HG02678 (cell line): ENCODE measurements at regions not wholly inside any gene's neighbourhood (a gene's known extent, or its start where the extent isn't known, plus 50 kb on each side); places are given as distances from the start of the nearest gene placed in this dataset.

ENCODE experiments used
- ATAC-seq: cut with Tn5 transposase; IDR thresholded peaks from one replicate; pipeline ENCODE4 v1.9.1; 2021; ENCODE audit warnings: mild to moderate bottlenecking, moderate library complexity; ENCODE audit not compliant: unreplicated experiment

DNA sequence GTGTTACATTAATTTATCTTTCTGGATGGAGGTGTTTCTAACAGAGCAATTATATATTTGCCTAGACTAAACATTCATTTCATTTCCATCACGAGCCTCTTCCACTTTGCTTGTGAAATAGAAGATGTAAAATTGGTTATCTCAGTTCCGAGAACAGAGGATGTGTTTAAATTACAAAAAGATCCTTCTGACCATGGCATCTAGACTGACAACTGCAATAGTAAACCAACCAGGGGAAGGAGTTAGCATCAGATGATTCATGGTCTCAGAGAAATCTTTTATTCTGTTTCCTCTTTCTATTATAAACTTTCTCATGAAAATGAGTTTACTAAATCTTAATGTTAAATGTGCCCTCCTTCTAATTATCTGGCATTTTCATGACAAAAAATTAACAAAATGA is 149.8 kb upstream of the WDR11 start:
- ATAC-seq, result no peak

DNA sequence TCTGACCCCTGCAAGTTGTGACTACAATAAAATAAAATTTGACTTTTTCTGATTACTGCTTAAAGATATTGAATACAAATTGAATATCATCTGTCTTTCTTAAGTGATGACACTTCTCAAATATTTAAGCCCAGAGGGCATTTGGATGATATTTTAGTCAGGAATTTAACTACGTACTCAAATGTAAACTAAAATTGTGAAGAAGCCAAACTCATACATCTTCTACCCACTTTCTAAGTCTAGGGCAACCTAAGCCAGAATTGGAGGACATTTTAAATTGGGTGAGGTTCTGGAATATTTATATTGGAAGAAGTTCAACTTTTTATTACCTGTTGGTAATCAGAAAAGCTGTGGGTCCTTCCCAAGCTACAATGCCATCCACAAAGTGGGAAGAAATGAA is 149.1 kb upstream of the WDR11 start:
- ATAC-seq, result no peak

DNA sequence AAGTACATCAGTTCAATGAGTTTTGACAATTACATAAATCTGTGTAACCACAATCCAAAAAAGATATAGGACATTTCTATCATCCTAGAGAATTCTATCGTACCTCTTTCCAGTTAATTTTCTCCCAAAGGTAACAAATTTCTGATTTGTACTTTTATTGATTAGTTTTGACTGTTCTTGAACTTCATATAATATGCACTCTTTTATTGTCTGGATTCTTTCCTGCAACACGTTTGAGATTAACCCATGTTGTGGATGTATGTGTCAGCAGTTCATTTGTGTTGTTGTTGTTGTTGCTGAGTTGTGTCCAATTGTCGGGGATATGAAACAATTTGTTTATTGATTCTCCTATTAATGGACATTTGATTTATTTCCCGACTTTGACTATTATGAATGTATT is 145.9 kb upstream of the WDR11 start:
- no peak for ATAC-seq

DNA sequence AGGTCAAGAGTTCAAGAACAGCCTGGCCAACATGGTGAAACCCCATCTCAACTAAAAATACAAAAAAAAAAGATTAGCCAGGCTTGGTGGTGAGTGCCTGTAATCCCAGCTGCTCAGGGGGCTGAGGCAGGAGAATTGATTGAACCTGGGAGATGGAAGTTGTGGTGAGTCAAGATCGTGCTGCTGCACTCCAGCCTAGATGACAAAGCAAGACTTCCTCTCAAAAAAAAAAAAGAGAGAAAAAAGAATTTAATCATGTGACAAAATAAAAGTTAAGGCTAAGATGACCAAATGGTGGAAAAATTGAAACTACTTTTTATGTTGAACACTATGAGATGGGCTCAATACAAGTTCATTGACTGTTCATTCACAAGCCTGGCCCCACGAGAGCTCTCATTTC is 141.1 kb upstream of the WDR11 start:
- ATAC-seq, result no peak

DNA sequence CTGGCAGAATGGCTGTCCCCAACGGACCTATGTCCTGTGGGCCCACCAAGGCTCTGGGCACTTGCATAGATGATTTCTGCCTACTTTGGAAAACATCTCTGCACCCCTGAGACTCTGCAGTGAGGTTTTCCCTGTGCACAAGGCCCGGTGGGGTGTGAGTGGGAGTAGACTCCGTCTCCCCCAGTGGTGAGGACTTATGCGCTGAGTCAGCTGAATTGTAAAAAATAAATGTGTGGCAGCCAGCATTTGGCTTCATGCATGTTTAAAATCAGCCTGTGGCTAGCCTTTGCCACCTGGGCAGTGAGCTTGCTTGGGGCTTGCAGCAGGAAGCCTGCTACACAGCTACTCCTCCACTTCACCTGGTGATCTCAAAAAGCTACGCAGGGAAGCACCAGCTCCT is 139.3 kb upstream of the WDR11 start:
- no peak for ATAC-seq

DNA sequence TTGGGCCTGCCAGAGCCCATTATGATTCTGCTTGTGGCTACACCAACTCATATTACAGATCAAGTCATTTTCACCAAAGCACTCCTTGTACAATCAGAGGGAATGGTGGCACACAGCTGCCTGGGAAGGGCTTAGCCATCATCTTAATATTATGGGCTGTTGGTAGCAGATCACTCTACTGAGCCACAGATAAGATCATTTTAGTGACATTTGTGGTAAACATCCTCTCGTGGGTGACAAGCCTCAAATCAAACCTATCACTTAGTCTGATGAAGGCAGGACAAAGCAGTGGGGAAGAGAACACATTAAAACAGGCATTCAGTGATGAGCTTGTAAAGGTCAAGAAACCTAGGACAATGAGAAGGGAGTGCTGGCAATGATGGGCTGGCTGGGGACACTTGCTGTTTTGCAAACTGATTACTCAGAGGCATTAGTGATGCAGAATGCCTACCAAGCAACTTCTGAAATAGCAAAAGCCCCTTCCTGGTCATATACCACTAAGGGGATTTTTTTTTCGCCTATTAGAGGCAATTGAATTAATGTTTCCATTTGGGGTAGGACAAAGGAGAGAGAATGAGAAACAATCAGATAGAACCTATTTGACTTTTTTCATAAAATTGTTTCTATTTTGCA is 137.5 kb upstream of the WDR11 start:
- no peak for ATAC-seq

DNA sequence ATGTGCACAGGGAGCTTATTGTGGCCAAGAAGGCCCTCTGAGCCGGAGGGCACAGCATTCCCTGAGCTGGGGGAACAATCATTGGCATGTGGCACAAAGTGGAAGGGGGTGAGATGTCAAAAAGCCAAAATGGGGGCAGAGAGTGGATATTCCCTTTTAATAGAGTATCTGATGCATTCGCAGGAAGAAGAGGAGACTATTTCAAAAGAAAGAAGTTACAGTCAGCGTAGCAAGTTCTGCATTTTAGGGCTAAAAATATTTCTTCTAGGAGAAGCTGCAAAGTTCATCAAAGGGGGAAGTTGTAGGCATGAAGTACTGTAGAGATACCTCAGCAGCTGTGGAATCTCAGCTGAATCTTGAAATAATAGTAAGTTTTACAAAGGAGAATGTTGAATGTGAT is 136.0 kb upstream of the WDR11 start:
- no peak for ATAC-seq

DNA sequence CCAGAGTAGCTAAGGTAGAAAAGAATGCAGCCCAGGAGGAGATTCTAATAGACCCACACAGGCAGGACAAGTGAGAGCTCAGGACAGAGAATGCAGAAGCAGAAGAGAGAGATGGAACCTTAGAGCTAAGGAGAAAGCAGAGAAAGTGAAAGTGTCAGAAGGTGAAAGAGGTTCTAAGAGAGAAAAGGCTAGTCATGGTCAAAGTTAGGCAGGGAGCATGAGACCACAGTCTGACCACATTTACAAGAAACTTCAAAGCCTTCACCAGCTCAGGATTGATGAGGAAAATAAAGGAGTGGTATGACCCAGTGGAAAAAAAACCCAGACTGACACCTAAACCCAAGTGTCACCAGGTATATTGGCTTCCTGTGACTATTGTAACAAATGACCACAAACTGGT is 131.8 kb upstream of the WDR11 start:
- ATAC-seq, result no peak

DNA sequence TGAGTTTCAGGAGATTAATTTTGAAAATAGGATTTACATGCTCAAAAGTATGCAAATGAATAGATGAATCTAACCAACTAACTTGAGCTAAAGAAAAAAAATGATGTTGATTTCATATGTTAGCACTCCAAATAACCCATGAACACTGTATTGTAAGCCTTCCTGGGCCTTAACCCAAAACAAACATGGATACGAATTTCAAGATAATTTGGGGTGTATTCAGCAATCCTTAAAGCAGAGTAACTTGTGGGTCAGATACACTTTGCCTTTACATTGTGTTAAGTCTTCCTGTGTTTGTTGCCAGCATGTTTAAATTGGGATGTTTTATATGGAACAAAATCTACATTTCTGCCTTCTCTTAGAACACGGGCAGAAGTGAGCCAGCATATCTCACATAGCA is 124.2 kb upstream of the WDR11 start:
- ATAC-seq, result no peak

DNA sequence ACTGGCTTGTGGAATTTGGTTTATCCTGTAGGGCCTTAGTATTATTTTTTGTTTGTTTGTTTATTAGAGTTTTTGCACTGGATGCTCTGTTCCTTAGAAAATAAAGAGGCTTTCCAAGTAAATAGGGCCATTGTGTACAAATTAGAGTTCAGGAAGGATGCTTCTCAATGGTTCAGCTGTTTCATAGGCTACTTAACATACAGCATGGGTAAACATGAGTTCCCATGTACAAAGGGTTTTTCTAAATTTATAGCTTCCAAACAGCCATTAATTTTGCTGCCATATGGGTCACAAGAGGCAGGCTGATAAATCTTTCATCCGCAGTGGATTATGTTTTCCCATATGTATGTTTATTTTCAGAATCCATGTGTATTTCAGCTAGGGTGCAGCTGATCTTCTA is 121.6 kb upstream of the WDR11 start:
- no peak for ATAC-seq

DNA sequence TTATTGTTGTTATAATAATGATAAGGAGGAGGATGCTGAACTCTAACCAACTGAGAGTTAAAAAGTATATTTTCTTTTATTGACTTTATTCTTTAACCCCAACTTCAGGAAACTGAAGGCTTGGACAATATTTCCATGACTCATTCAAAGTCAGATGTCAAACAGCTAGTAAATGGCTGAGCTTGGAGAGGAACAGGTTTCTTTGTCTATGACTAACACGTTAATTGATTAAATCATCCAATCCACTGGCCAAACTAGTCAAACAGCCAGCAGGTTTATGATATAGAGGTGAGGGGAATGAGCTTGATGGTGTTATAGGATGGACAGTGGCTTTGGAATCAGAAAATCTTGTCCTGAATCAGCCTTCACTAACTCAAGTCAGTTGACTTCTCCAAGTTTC is 119.1 kb upstream of the WDR11 start:
- ATAC-seq, result no peak

DNA sequence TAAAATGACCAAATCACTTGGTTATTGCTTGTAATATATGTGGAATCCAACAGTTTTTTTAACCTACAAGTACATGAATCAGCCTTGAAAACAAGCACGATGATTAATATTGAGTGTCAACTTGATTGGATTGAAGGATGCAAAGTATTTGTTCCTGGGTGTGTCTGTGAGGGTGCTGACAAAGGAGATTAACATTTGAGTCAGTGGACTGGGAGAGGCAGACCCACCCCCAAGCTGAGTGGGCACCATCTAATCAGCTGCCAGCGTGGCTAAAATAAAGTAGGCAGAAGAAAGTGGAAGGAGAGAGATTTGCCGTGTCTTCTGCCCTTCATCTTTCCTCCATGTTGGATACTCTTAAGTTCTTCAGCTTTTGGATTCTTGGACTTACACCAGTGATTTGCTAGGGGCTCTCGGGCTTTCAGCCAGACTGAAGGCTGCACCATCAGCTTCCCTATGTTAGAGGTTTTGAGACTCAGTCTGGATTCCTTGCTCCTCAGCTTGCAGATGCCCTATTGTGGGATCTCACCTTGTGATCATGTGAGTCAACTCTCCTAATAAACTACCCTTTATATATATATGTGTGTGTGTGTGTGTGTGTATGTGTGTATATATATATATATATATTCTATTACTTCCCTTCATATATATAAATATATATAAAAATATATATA is 118.4 kb upstream of the WDR11 start:
- ATAC-seq, result no peak

DNA sequence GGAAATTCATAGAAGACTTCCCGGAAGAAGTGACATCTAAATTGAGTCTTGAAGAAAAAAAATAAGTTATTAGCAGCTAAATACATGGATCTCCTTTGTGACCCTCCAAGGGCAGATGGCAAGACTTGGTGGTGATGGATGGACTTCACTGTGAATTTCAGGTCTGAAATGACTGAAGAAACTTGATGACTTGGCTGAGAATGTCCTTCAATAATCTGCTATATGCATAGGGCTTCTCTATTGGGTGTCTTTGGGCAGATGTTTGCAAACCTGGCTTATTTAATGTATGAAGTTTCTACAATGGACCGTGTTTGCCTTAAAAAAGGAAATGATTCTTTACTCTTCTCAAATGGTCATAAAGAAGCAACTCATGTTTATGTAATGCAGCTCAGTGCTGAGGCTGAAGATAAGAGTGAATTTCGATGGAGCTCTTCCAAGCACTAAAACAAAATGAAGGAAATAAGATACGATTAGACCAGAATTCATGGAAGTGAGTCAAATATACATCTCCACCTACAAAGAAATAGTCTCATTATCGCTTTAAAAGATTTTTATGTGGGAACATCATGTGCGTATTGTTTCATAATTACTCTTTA is 116.6 kb upstream of the WDR11 start:
- ATAC-seq, result no peak

DNA sequence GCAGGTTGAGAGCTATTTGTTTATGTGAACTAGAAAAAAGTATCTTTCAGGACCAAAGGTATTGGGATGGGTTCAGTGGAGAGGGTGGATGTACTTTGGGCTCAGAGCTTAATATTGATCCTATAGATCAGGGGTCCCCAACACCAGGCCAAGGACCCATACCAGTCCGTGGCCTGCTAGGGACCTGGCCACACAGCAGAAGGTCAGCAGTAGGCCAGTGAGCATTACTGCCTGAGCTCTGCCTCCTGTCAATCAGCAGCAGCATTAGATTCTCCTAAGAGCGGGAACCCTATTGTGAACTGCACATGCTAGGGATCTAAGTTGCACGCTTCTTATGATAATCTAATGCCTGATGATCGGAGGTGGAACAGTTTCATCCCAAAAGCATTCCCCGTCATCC is 115.8 kb upstream of the WDR11 start:
- no peak for ATAC-seq

DNA sequence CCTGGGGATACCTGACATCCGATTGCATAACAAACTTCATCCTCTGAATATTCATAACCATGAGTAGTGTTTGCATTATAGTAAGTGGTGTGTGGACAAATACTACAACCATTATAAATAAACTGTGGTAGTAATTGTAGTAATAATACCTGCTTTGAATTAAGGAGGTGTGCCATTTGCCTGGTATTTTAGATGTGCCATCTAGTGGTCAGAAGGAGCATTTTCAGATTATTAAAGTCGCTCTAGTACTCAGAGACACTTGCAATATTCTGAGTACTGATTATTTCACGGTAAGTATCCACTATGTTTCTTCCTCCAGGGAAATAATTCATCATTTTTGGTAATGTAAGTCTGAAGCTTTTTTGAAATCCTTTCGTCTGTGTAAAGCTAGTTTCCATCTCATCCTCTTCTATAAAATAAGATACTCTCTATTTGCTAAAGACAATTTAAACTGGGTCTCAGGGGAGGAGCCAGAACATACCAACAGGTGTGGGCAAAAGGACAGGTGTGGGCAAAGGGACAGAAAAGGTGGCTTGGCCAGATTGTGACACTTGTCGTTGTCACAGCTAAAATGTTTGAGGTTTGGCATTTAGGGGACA is 115.3 kb upstream of the WDR11 start:
- ATAC-seq, result peak; percentile 58

DNA sequence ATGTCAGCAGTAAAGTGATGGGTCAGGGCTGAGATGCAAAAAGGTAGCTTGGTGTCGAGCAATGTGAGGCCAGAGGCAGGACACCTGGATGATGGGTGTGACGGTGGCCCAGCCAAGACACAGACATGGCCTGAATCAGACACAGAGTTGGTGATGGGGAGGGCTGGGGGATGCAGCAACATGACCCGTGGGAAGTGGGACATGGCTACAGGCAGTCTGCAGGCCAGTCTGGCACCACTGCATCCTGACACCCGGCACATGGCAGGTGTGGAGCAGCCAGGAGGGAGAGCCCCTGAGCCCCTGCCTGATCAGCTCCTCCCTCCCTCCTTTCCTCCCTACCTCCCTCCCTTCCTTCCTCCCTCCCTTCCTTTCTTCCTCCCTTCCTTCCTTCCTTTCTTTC is 114.8 kb upstream of the WDR11 start:
- ATAC-seq, result no peak

DNA sequence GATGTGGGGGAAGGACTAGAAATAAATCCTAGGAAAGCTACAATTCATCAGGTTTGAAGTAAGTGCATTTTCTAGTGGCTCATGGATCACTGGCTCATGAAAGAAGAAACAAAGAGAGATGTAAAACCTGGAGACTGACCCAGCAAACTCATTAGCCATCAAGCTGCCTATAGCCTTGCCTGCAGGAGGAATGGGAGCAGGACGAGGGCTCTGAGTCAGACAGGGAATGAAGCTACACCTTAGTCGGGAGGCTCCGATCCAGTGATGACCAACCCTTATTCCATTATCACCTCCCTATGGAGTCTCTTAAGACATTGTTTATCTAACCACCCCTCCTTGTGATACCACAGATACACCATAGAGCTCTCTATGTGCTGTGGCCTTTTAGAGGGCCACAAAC is 112.5 kb upstream of the WDR11 start:
- ATAC-seq, result no peak

DNA sequence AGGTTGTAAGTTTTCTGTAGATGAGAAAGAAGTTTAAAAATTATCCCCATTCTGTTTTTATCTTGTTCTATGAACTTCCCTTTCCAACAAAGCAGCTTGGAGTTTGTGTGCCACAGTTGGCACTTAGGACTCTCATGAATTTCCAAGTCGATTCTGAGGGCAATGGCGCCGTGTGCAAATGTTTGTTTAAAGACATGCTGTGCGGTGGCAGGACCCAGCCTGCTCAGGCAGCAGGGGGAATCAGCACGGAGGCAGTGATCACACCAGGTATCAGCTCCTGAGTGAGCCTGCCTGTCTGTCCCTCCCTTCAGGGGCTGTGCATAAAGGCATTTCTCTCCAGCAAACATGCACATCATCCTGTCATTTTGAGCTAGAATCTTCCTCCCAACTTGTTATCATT is 109.8 kb upstream of the WDR11 start:
- ATAC-seq, result no peak

DNA sequence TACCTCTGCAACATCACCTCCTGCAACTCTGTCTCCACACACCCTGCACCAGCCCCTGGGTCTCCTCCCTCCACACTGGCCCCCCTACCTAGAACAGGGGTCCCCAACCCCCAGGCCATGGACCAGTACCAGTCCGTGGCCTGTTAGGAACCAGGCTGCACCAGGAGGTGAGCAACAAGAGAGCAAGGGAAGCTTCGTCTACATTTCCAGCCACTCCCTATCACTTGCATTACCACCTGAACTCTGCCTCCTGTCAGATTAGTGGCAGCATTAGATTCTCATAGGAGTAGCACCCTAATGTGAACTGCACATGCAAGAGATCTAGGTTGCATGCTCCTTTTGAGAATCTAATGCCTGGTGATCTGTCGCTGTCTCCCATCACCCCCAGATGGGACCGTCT is 108.8 kb upstream of the WDR11 start:
- no peak for ATAC-seq

DNA sequence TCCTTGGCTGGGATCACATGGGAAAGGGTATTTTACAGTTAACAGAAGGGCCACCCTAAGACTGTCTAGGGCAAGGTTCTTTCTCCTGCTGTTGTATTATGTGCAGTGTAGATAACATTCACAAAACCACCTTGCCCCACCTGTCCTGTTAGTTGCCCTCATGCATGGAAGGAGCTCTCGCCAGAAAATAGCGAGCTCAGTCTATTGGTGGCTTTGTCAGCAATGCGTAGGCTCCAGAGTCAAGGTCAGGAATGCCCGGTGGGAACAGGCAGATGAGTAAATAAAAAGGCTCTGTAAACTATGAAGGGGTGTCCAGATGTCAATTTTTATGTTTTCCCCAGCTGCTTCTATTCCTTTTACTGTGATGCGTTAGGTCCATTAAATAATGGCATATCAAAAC is 107.1 kb upstream of the WDR11 start:
- no peak for ATAC-seq

DNA sequence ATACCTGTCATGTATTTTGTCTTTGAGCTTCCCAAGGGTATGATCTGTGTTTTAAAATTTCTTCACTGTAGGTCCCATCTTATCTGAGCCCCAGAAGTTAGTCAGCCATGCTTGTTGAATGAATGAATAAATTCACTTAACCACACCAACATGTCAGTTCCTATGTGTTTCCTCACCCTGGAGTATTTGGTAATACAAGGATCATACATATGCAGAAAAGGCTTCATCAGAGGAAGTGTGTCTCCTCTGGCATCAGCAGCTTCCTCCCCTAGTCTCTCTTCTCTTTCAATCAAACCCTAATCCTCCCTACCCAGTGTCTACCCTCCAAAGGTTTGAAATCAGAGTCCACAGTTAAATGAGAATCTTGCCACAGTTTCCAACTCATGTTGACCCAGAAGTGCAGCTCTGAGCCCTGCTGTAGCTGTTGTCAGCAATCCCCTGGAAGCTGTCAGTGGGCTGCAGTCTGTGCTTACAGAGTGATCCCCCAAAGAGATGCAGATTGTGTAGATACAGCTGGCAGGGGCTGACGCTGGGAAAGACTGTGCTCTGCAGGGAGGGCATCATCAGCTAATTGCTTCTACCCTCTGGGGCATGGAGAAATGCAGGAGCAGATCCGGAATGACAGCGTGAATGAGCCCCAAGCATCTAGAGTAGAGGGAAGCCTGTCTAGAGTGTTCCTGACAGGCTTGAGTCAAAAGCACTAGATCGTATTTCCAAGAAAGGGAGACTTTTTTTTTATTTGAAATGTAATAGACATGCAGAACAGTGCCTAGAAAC is 105.0 kb upstream of the WDR11 start:
- no peak for ATAC-seq

DNA sequence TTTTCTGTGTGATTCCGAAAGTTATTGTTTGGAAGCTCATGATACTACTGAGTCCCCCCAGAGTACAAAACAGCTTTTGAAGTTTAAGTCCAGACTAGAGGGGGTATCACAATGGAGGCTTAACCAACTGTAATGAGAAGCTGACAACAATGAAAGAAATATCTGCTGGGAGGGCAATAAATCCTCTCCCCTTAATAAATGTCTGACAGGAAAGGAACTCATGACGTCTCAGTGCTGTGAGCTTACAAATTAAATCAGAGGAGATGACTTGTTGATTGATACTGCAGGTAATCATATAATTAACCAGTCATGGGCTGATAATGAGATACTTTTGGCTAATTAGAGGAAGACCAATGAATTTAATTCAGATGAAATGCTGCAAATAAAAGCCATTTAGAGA is 102.6 kb upstream of the WDR11 start:
- no peak for ATAC-seq
